NCI-H2196 (cell line): ENCODE measurements at regions not wholly inside any gene's neighbourhood (a gene's known extent, or its start where the extent isn't known, plus 50 kb on each side); places are given as distances from the start of the nearest gene placed in this dataset.

ENCODE experiments used
- DNase-seq: peaks from one replicate; lab custom pipeline; 2025; ENCODE audit not compliant: unreplicated experiment; lab: John Stamatoyannopoulos, UW

- no peak for DNase-seq
Measured at GRCh38 chr5:5617024-5617423, 194.5 kb downstream of the ICE1 start.

- no peak for DNase-seq
Measured at GRCh38 chr5:5616247-5616895, 193.9 kb downstream of the ICE1 start.

GRCh38 chr5:5615569-5615968 is 193.1 kb downstream of the ICE1 start:
- DNase-seq, result no peak

- DNase-seq, result no peak
Measured at GRCh38 chr5:5613261-5613990, 190.9 kb downstream of the ICE1 start.

- no peak for DNase-seq
Measured at GRCh38 chr5:5612096-5612495, 189.6 kb downstream of the ICE1 start.

GRCh38 chr5:5609935-5610334 is 187.5 kb downstream of the ICE1 start:
- DNase-seq, result no peak

GRCh38 chr5:5605170-5605764 is 182.8 kb downstream of the ICE1 start:
- no peak for DNase-seq

GRCh38 chr5:5602554-5602953 is 180.1 kb downstream of the ICE1 start:
- DNase-seq, result no peak

GRCh38 chr5:5598547-5599113 is 176.2 kb downstream of the ICE1 start:
- no peak for DNase-seq

- no peak for DNase-seq
Measured at GRCh38 chr5:5593391-5593790, 170.9 kb downstream of the ICE1 start.

GRCh38 chr5:5592541-5592940 is 170.1 kb downstream of the ICE1 start:
- DNase-seq, result no peak

GRCh38 chr5:5591567-5591966 is 169.1 kb downstream of the ICE1 start:
- DNase-seq, result no peak

GRCh38 chr5:5589857-5590256 is 167.4 kb downstream of the ICE1 start:
- DNase-seq, result no peak

- DNase-seq, result no peak
Measured at GRCh38 chr5:5588887-5589826, 166.7 kb downstream of the ICE1 start.

GRCh38 chr5:5588386-5588785 is 165.9 kb downstream of the ICE1 start:
- no peak for DNase-seq

GRCh38 chr5:5587474-5587873 is 165.0 kb downstream of the ICE1 start:
- DNase-seq, result no peak

- no peak for DNase-seq
Measured at GRCh38 chr5:5586721-5587120, 164.2 kb downstream of the ICE1 start.

- no peak for DNase-seq
Measured at GRCh38 chr5:5585751-5586341, 163.4 kb downstream of the ICE1 start.

GRCh38 chr5:5584751-5585150 is 162.3 kb downstream of the ICE1 start:
- DNase-seq, result no peak

GRCh38 chr5:5584236-5584745 is 161.8 kb downstream of the ICE1 start:
- no peak for DNase-seq
